Osteoblast (primary cell): ENCODE measurements at regions not wholly inside any gene's neighbourhood (a gene's known extent, or its start where the extent isn't known, plus 50 kb on each side); places are given as distances from the start of the nearest gene placed in this dataset.

Experiments
- DNase-seq: peaks from one replicate; pipeline ENCODE4 v3.0.0; 2011; ENCODE audit warnings: low spot score, mixed read lengths; ENCODE audit not compliant: insufficient read length; ENCODE audit errors: missing footprints
- H2AFZ ChIP-seq: 2 replicates; pipeline ENCODE4 v1.6.0; 2011; ENCODE audit warnings: mild to moderate bottlenecking, low read length
- H3K27ac ChIP-seq: 2 replicates; pipeline ENCODE4 v1.5.1; 2011; ENCODE audit warnings: mild to moderate bottlenecking, low read depth, low read length, moderate library complexity
- H3K27me3 ChIP-seq: 2 replicates; pipeline ENCODE4 v1.6.0; 2012; ENCODE audit warnings: mild to moderate bottlenecking, control low read depth, inconsistent platforms, low read length, moderate library complexity; ENCODE audit not compliant: insufficient read depth
- H3K36me3 ChIP-seq: 2 replicates; pipeline ENCODE4 v1.5.1; 2011; ENCODE audit warnings: mild to moderate bottlenecking, low read length, control low read depth, moderate library complexity; ENCODE audit not compliant: insufficient read depth
- H3K4me1 ChIP-seq: 2 replicates; pipeline ENCODE4 v1.5.1; 2011; ENCODE audit warnings: mild to moderate bottlenecking, low read length, control low read depth, moderate library complexity; ENCODE audit not compliant: insufficient read depth
- H3K4me2 ChIP-seq: 2 replicates; pipeline ENCODE4 v1.6.0; 2011; ENCODE audit warnings: mild to moderate bottlenecking, low read length; ENCODE audit not compliant: insufficient read depth
- H3K4me3 ChIP-seq: fragments of 200-600 bp; sonication (generic); 3 replicates; pipeline ENCODE4 v1.5.1; 2012; ENCODE audit warnings: mild to moderate bottlenecking, low read length, inconsistent platforms; ENCODE audit not compliant: insufficient read depth
- H3K79me2 ChIP-seq: 2 replicates; pipeline ENCODE4 v1.6.0; 2012; ENCODE audit warnings: mild to moderate bottlenecking, low read length, control low read depth, inconsistent platforms; ENCODE audit not compliant: insufficient read depth
- H3K9me3 ChIP-seq: 2 replicates; pipeline ENCODE4 v1.5.1; 2011; ENCODE audit warnings: low read depth, low read length, control low read depth
- H4K20me1 ChIP-seq: 2 replicates; pipeline ENCODE4 v1.6.0; 2012; ENCODE audit warnings: mild to moderate bottlenecking, low read length, control low read depth; ENCODE audit not compliant: insufficient read depth
- CTCF ChIP-seq: IDR thresholded peaks from 2 replicates; pipeline ENCODE4 v1.5.1; 2011; ENCODE audit warnings: mild to moderate bottlenecking, low read depth, low read length, moderate library complexity; ENCODE audit errors: extremely low read depth

GRCh38 chr20:7773511-7773910 lies 166.7 kb downstream of the HAO1 start:
- no peak overlapping the region for H3K27ac ChIP-seq

DNA sequence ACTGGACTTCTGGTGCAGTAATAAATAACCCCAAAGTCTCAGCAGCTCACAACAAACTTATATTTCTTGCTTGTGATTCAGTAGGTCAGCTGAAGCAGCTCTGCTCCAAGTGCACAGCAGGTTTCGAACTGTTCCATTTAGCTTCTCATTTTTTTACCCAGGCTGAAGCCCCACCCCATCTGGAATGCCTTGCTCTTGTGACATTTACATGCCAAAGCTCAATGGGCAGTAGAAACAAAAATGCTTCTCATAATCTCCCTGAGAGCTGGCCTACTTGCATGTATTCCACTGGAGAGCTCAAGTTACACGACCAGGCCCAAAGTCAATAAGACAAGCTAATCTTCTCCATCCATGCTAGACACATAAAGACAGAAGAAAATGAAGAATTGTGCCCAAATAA lies 165.2 kb downstream of the HAO1 start:
- TF ChIP-seq CTCF: no peak
- Histone ChIP-seq H3K27me3 (no peaks in the 10 kb centered on the region), H3K4me3 (no peak overlapping the region), H3K4me1 (no peaks in the 10 kb centered on the region), H4K20me1 (no peaks in the 10 kb centered on the region), H3K27ac (no peak overlapping the region), H3K79me2 (no peaks in the 10 kb centered on the region), H3K9me3 (no peaks in the 10 kb centered on the region), H2AFZ (no peak overlapping the region), H3K4me2 (no peak overlapping the region), H3K36me3 (no peaks in the 10 kb centered on the region)
- DNase-seq: peak; percentile 89

More at GRCh38 chr20:7773511-7773910, 166.7 kb downstream of the HAO1 start:
- no peaks in the 10 kb centered on the region for H3K79me2 ChIP-seq
- H3K9me3 ChIP-seq: no peaks in the 10 kb centered on the region
- H3K4me2 ChIP-seq: no peak overlapping the region
- H4K20me1 ChIP-seq: no peaks in the 10 kb centered on the region
- TF ChIP-seq CTCF: no peak
- DNase-seq: no peak
- no peak overlapping the region for H3K4me3 ChIP-seq
- no peaks in the 10 kb centered on the region for H3K27me3 ChIP-seq
- no peak overlapping the region for H2AFZ ChIP-seq
- H3K4me1 ChIP-seq: no peaks in the 10 kb centered on the region
- H3K36me3 ChIP-seq: no peaks in the 10 kb centered on the region

DNA sequence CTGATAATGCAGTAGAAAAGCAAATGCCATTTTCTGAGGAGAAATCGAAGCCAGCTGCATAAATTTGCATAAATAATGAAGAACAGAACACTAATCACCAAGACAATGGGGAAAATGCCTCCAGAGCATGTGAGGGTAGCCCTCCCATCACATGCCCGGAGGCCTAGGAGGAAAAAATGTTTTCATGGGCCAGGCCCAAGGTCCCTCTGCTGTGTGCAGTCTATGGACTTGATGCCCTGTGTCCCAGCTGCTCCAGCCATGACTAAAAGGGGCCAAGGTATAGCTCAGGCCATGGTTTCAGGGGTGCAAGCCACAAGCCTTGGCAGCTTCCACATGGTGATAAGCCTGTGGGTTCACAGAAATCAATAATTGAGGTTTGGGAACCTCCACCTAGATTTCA lies 164.1 kb downstream of the HAO1 start:
- Histone ChIP-seq H4K20me1 (no peaks in the 10 kb centered on the region), H3K27ac (no peak overlapping the region), H3K4me3 (no peak overlapping the region), H3K79me2 (no peaks in the 10 kb centered on the region), H3K4me2 (no peak overlapping the region), H3K27me3 (no peaks in the 10 kb centered on the region), H3K9me3 (no peaks in the 10 kb centered on the region), H2AFZ (no peak overlapping the region), H3K36me3 (no peaks in the 10 kb centered on the region), H3K4me1 (no peaks in the 10 kb centered on the region)
- no peak for DNase-seq
- no peak for TF ChIP-seq CTCF

GRCh38 chr20:7790189-7790588 lies 150.1 kb downstream of the HAO1 start:
- Histone ChIP-seq H3K36me3 (no peaks in the 10 kb centered on the region), H3K4me3 (no peak overlapping the region), H3K4me2 (no peak overlapping the region), H3K27ac (no peak overlapping the region), H2AFZ (no peak overlapping the region), H4K20me1 (no peaks in the 10 kb centered on the region), H3K79me2 (no peaks in the 10 kb centered on the region), H3K27me3 (no peaks in the 10 kb centered on the region), H3K4me1 (peaks cover 9% of the 10 kb centered on the region), H3K9me3 (no peaks in the 10 kb centered on the region)
- DNase-seq: no peak
- no peak for TF ChIP-seq CTCF
